CD4-positive, alpha-beta T cell (primary cell): ENCODE measurements at regions not wholly inside any gene's neighbourhood (a gene's known extent, or its start where the extent isn't known, plus 50 kb on each side); places are given as distances from the start of the nearest gene placed in this dataset.

Source experiments
- ATAC-seq: fragments of 200-7000 bp; cut with Tn5 transposase; one replicate; pipeline ENCODE4 v1.10.0; 2022; ENCODE audit warnings: mild to moderate bottlenecking; ENCODE audit not compliant: poor library complexity
- CTCF ChIA-PET: fragments of 350-600 bp; sonication (Branson Sonifier 250); formaldehyde crosslinking; loops from one replicate; lab custom pipeline; 2021; ENCODE audit warnings: antibody characterized with exemption, inconsistent platforms; lab: Charles Lee
- POLR2A ChIA-PET: fragments of 350-600 bp; sonication (Branson Sonifier 250); formaldehyde crosslinking; loops from one replicate; lab custom pipeline; 2021; ENCODE audit warnings: antibody characterized with exemption, inconsistent platforms; lab: Charles Lee
- DNase-seq, 14 experiments: peaks; one replicate each; pipeline ENCODE4 v3.0.0-alpha.2; 2013 to 2020; ENCODE audit warnings: mixed read lengths in 2 of 14
- H3K27ac ChIP-seq, 2 donors: one replicate each; pipeline versions ENCODE4 v1.5.1 to v1.7.0; 2013; ENCODE audit warnings: low read length in 2 of 2, low read depth in 1 of 2, mild to moderate bottlenecking in 1 of 2
- H3K27me3 ChIP-seq, 2 experiments: 1 replicate in 1 of 2; 2 replicates in 1 of 2; pipeline versions ENCODE4 v1.6.1 to v1.7.0; 2013; ENCODE audit warnings: low read length in 2 of 2, control low read depth in 1 of 2, mild to moderate bottlenecking in 1 of 2, moderate library complexity in 1 of 2; ENCODE audit not compliant: insufficient read depth in 2 of 2, control insufficient read depth in 1 of 2
- H3K36me3 ChIP-seq: one replicate; pipeline ENCODE4 v1.6.1; 2013; ENCODE audit warnings: low read length, control low read depth; ENCODE audit not compliant: insufficient read depth
- H3K4me1 ChIP-seq: one replicate; pipeline ENCODE4 v1.6.1; 2013; ENCODE audit warnings: low read length, control low read depth; ENCODE audit not compliant: insufficient read depth
- H3K4me3 ChIP-seq: one replicate; pipeline ENCODE4 v1.5.1; 2013; ENCODE audit warnings: mild to moderate bottlenecking, low read length, moderate library complexity
- H3K9me3 ChIP-seq, 2 experiments: 1 replicate in 1 of 2; 2 replicates in 1 of 2; pipeline versions ENCODE4 v1.6.1 to v1.7.0; 2013; ENCODE audit warnings: low read length in 2 of 2, mild to moderate bottlenecking in 2 of 2, control low read depth in 1 of 2, moderate library complexity in 1 of 2; ENCODE audit not compliant: control insufficient read depth in 1 of 2, insufficient read depth in 1 of 2
- H3K27ac Mint-ChIP-seq: one replicate; pipeline ENCODE4 v1.8.0; 2020; ENCODE audit warnings: mixed read lengths
- H3K27me3 Mint-ChIP-seq: one replicate; pipeline ENCODE4 v1.8.0; 2021; ENCODE audit warnings: mixed read lengths
- H3K36me3 Mint-ChIP-seq: one replicate; pipeline ENCODE4 v1.8.0; 2021; ENCODE audit warnings: low read depth, mixed read lengths
- H3K4me1 Mint-ChIP-seq: one replicate; pipeline ENCODE4 v1.8.0; 2021; ENCODE audit warnings: low read depth, mixed read lengths
- H3K4me3 Mint-ChIP-seq: one replicate; pipeline ENCODE4 v1.8.0; 2020; ENCODE audit warnings: mild to moderate bottlenecking, mixed read lengths
- H3K9me3 Mint-ChIP-seq: one replicate; pipeline ENCODE4 v1.8.0; 2020; ENCODE audit warnings: mixed read lengths
- CTCF ChIP-seq: fragments of 200-600 bp; IDR thresholded peaks from one replicate; pipeline ENCODE4 v1.8.0; 2022; ENCODE audit warnings: antibody characterized with exemption, mild to moderate bottlenecking
- intact Hi-C, 2 experiments: fragments of 100-400 bp; cut with DNase I in 1 of 2; cut with micrococcal nuclease in 1 of 2; formaldehyde crosslinking; loops; one replicate each; pipeline versions ENCODE4 v1.15.1 to v1.9.0; 2023 to 2025; cut with DNase I, micrococcal nuclease

DNA sequence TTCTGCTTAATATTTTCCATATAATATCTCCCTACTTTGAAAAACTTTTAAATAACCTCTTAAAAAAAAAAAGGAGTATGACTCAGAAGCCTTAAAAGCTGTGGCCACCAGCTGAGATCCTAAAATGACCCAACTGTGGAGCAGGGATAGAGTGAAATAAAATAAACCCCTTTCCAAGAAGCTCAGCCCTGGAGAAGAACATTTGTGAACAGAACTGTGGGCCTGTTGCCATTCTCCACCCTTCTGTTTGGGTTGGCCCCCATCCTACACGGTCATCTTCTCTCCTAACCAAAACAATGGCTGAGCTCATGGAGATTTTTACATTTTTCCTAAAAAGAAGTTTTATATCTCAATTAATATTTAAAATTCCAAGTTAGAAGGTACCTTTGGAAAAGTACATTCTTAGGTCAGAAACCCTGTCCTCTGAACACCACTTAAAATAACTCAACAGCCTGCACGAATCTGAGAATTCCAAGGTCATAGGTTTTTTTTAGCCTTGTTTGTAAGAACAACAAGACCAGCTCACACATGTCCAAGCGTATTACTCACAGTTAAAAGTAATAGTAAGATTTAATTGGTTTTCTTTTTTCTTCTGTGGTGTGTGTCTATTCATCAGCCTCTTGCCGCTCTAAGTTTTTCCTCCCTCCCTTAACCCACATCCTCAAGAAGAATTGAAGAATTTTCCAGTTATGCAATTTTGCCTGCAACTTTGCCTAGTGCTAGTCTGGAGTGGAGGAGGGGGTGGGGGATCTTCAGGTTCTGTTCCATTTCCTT lies 107.7 kb upstream of the ERRFI1 start:
- Mint-ChIP-seq H3K27me3 (peaks cover 44% of the 10 kb centered on the region), H3K4me1 (no peaks in the 10 kb centered on the region), H3K27ac (no peak overlapping the region), H3K4me3 (no peak overlapping the region), H3K9me3 (no peaks in the 10 kb centered on the region), H3K36me3 (no peaks in the 10 kb centered on the region)
- ATAC-seq (no peak), DNase-seq (no peak)
- Histone ChIP-seq H3K27ac (no peak overlapping the region), H3K27me3 (peaks cover 0 to 18% of the 10 kb centered on the region in 2 experiments), H3K4me3 (no peak overlapping the region), H3K9me3 (no peaks in the 10 kb centered on the region), H3K36me3 (no peaks in the 10 kb centered on the region), H3K4me1 (no peaks in the 10 kb centered on the region)
- ChIA-PET CTCF (interaction anchor here (0.6 to 1.4 kb wide), 2 partner anchors 9 to 105 kb away, joined by 3 to 4 read pairs; no protein-coding TSS in a partner anchor), POLR2A (interaction anchor here (0.7 kb wide), 2 partner anchors 13 to 1096 kb away, joined by 4 to 6 read pairs; no protein-coding TSS in a partner anchor)
- intact Hi-C loops, result loop anchor here in 1 of 2 experiments (2.0 to 5.0 kb wide), 2 partner anchors 15 to 73 kb away; no protein-coding TSS in a partner anchor
- TF ChIP-seq CTCF, result no peak

DNA sequence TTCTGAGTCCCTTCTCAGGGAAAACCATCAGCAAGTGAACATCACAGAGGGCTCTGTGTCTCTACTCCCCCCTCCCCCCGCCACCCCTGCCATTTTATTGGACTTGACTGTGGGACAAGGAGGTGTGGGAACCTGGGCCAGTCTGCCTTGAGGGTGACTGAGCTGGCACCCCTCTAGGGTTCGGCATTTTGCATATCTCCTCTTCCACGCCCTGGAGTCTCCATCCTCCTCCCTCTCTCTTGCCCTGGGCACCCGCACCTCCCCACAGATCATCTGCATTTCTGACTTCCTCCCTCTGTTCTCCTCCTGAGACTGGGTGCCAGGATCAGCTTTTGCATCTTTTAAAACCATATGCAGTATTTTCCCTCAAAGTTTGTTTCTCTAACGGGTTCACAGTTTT lies 107.1 kb upstream of the ERRFI1 start:
- no peak overlapping the region for H3K4me3 Mint-ChIP-seq
- intact Hi-C loops, result loop anchor here in 1 of 2 experiments (2.0 to 5.0 kb wide), 2 partner anchors 14 to 74 kb away; no protein-coding TSS in a partner anchor
- DNase-seq (no peak), ATAC-seq (no peak)
- no peaks in the 10 kb centered on the region for H3K4me1 Mint-ChIP-seq
- TF ChIP-seq CTCF, result no peak
- Histone ChIP-seq H3K27me3 (peaks cover 0 to 18% of the 10 kb centered on the region in 2 experiments), H3K36me3 (no peaks in the 10 kb centered on the region), H3K4me3 (no peak overlapping the region), H3K4me1 (no peaks in the 10 kb centered on the region), H3K27ac (no peak overlapping the region), H3K9me3 (no peaks in the 10 kb centered on the region)
- H3K27ac Mint-ChIP-seq, result no peak overlapping the region
- H3K27me3 Mint-ChIP-seq, result peaks cover 44% of the 10 kb centered on the region
- no peaks in the 10 kb centered on the region for H3K9me3 Mint-ChIP-seq
- ChIA-PET CTCF (interaction anchor here (0.8 to 1.4 kb wide), 2 partner anchors 10 to 38 kb away, joined by 4 to 5 read pairs; no protein-coding TSS in a partner anchor), POLR2A (interaction anchor here (0.7 kb wide), 1 partner anchor 1096 kb away, joined by 4 read pairs; no protein-coding TSS in a partner anchor)
- H3K36me3 Mint-ChIP-seq, result no peaks in the 10 kb centered on the region

DNA sequence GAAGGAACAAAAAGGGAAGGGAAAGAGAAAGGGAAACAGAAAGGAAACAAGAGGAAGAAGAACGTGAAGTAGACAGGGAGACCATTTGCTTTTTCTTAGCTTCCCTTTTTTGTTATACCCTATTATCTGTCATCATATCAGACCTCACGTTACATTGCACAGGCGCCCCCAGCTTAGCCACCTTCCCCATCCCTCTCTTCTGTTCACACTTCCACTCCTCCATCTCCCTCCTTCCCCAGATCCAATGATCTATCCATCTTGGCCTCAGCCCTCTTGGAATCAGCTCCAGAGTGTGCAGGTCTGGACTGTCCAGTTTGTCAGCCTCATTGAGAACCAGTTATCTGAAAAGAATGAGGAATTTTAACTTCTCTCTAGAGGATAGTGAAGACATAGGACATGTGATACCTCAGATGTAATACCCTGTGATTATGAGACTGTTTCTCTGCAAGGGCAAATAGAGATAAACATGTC lies 101.1 kb upstream of the ERRFI1 start:
- H3K4me3 ChIP-seq, result no peak overlapping the region
- H3K36me3 Mint-ChIP-seq, result no peaks in the 10 kb centered on the region
- H3K27me3 Mint-ChIP-seq, result peaks cover 4% of the 10 kb centered on the region
- DNase-seq (peak in 1 of 14 experiments; percentile 22), ATAC-seq (no peak)
- no peaks in the 10 kb centered on the region for H3K9me3 Mint-ChIP-seq
- TF ChIP-seq CTCF, result no peak
- H3K4me3 Mint-ChIP-seq, result no peak overlapping the region
- no peaks in the 10 kb centered on the region for H3K4me1 Mint-ChIP-seq
- no peaks in the 10 kb centered on the region for H3K36me3 ChIP-seq
- ChIA-PET CTCF (interaction anchor here (0.6 to 0.7 kb wide), 2 partner anchors 129 to 372 kb away, joined by 3 to 5 read pairs; no protein-coding TSS in a partner anchor), POLR2A (no interaction called here)
- no peak overlapping the region for H3K27ac ChIP-seq
- no peaks in the 10 kb centered on the region for H3K4me1 ChIP-seq
- peaks cover 0 to 14% of the 10 kb centered on the region in 2 experiments for H3K9me3 ChIP-seq
- no peak overlapping the region for H3K27ac Mint-ChIP-seq
- H3K27me3 ChIP-seq, result no peaks in the 10 kb centered on the region
- intact Hi-C loops, result no loop called here
